ENCODE measurements at regions not wholly inside any gene's neighbourhood (a gene's known extent, or its start where the extent isn't known, plus 50 kb on each side); places are given as distances from the start of the nearest gene placed in this dataset.
A peak's percentile ranks its signal among the peaks of the same experiment; 100 is the strongest.

GRCh38 chr14:95597784-95598211, 62.9 kb downstream of the GLRX5 start:
- no peak for TF ChIP-seq CTCF (IDR thresholded peaks at IDR 0.05; ENCODE audit: low read length, missing control alignments)
- no peak overlapping the region for H3K4me3 ChIP-seq (replicated peaks; ENCODE audit: low read depth, low read length)
- DNase-seq (ENCODE audit: low read depth): peak; percentile 5

GRCh38 chr14:95601650-95602049, 66.8 kb downstream of the GLRX5 start:
- TF ChIP-seq CTCF (IDR thresholded peaks at IDR 0.05; ENCODE audit: low read length, missing control alignments): no peak
- H3K4me3 ChIP-seq (replicated peaks; ENCODE audit: low read depth, low read length): no peak overlapping the region
- DNase-seq (ENCODE audit: low read depth): no peak

GRCh38 chr14:95603415-95603814, 68.6 kb downstream of the GLRX5 start:
- no peak for TF ChIP-seq CTCF (IDR thresholded peaks at IDR 0.05; ENCODE audit: low read length, missing control alignments)
- no peak for DNase-seq (ENCODE audit: low read depth)

GRCh38 chr14:95606266-95606665, 71.4 kb downstream of the GLRX5 start:
- DNase-seq (ENCODE audit: low read depth): no peak
- H3K4me3 ChIP-seq (replicated peaks; ENCODE audit: low read depth, low read length): no peak overlapping the region
- TF ChIP-seq CTCF (IDR thresholded peaks at IDR 0.05; ENCODE audit: low read length, missing control alignments): no peak

More at GRCh38 chr14:95603415-95603814, 68.6 kb downstream of the GLRX5 start:
- H3K4me3 ChIP-seq (replicated peaks; ENCODE audit: low read depth, low read length): no peak overlapping the region

- no peak overlapping the region for H3K4me3 ChIP-seq (replicated peaks; ENCODE audit: low read depth, low read length)
- DNase-seq (ENCODE audit: low read depth): no peak
- no peak for TF ChIP-seq CTCF (IDR thresholded peaks at IDR 0.05; ENCODE audit: low read length, missing control alignments)
These were observed 73.9 kb downstream of the GLRX5 start for GRCh38 chr14:95608637-95609235.

- peak; percentile 46 for TF ChIP-seq CTCF (IDR thresholded peaks at IDR 0.05; ENCODE audit: low read length, missing control alignments)
- peak; percentile 19 for DNase-seq (ENCODE audit: low read depth)
These were observed 74.6 kb downstream of the GLRX5 start for GRCh38 chr14:95609398-95609990.

More at GRCh38 chr14:95609398-95609990, 74.6 kb downstream of the GLRX5 start:
- no peak overlapping the region for H3K4me3 ChIP-seq (replicated peaks; ENCODE audit: low read depth, low read length)
